Astrocyte of the cerebellum (primary cell): ENCODE measurements at regions not wholly inside any gene's neighbourhood (a gene's known extent, or its start where the extent isn't known, plus 50 kb on each side); places are given as distances from the start of the nearest gene placed in this dataset.

Source experiments
- DNase-seq: peaks from one replicate; pipeline ENCODE4 v3.0.0-alpha.2; 2011; ENCODE audit warnings: low read depth
- H3K4me3 ChIP-seq: 2 replicates; pipeline ENCODE4 v1.5.1; 2011; ENCODE audit warnings: mild to moderate bottlenecking, low read depth, low read length, moderate library complexity
- in situ Hi-C: cut with HindIII; loops from 2 replicates; pipeline ENCODE4 v1.10.0; 2017; ENCODE audit warnings: low sequenced_read_pairs
- TF ChIP-seq, protein P1 (sequence below): IDR thresholded peaks from 2 replicates; pipeline ENCODE4 v1.5.1; 2012; ENCODE audit warnings: low read length, low read depth, moderate library complexity, mild to moderate bottlenecking; ENCODE audit errors: missing control alignments

DNA sequence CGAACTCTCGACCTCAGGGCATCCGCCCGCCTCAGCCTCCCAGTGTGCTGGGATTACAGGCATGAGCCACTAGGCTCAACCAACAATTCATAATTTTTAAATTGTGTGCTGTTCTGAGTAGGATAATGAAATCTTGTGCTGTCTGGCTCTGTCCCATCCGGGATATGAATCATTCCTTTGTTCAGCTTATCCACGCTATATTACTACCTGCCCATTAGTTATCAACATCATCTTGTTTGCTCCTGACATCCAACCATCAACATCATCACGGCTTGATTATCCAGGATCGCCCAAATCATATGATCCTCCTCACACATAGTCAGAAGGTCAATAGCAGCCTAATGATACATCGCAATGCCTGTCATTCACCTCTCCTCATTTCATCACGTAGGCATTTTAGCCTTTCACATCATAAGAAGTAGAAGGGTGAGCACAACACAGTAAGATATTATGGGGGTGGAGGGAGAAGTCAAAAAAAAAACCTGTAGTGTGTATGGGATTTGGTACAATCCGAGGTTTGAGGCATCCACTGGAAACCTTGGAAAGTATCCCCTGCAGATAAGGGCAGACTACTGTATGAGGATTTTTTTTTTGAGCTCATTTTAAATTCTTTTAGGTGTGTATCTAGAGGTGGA lies 77.0 kb upstream of the SIAH1 start:
- H3K4me3 ChIP-seq, result no peak overlapping the region
- DNase-seq, result no peak
- TF ChIP-seq, protein P1, sequence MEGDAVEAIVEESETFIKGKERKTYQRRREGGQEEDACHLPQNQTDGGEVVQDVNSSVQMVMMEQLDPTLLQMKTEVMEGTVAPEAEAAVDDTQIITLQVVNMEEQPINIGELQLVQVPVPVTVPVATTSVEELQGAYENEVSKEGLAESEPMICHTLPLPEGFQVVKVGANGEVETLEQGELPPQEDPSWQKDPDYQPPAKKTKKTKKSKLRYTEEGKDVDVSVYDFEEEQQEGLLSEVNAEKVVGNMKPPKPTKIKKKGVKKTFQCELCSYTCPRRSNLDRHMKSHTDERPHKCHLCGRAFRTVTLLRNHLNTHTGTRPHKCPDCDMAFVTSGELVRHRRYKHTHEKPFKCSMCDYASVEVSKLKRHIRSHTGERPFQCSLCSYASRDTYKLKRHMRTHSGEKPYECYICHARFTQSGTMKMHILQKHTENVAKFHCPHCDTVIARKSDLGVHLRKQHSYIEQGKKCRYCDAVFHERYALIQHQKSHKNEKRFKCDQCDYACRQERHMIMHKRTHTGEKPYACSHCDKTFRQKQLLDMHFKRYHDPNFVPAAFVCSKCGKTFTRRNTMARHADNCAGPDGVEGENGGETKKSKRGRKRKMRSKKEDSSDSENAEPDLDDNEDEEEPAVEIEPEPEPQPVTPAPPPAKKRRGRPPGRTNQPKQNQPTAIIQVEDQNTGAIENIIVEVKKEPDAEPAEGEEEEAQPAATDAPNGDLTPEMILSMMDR, result no peak
- in situ Hi-C loops, result no loop called here

DNA sequence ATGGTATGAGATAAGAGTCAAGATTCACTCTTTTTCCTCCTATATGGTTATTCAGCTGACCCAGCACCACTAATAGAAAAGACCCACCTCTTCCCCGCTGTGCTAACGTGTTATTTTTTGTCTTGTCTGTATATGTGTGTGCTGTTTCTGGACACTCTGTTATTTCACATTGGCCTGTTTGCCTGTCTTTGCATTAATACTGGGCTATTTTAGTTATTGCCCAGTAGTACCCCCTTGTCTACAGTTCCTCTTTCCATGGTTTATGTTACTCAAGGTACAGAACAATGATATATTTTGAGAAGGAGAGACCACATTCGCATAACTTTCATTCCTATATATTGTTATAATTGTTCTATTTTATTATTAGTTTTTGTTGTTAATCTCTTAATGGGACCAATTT lies 74.0 kb upstream of the SIAH1 start:
- TF ChIP-seq, protein P1, result no peak
- no peak for DNase-seq
- no peak overlapping the region for H3K4me3 ChIP-seq
- in situ Hi-C loops, result no loop called here

DNA sequence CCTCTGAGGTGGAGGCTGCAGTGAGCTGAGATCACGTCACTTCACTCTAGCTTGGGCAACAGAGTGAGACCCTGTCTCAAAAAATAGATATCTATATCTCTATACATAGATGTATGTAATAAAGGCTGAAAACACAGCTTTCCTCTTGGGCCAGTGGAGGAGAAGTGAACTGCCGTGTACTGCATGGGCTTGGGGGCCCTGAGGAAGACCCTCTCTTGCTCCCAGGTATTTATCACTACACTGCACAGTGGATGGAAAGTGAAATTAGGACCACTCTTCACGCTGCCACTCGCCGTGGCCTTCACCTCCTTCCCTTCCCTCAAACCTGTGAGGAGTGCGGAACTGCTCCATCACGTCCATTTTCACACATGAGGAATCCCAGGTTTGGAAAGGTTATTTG lies 68.8 kb upstream of the SIAH1 start:
- no peak overlapping the region for H3K4me3 ChIP-seq
- TF ChIP-seq, protein P1, result no peak
- DNase-seq, result no peak
- in situ Hi-C loops, result no loop called here

DNA sequence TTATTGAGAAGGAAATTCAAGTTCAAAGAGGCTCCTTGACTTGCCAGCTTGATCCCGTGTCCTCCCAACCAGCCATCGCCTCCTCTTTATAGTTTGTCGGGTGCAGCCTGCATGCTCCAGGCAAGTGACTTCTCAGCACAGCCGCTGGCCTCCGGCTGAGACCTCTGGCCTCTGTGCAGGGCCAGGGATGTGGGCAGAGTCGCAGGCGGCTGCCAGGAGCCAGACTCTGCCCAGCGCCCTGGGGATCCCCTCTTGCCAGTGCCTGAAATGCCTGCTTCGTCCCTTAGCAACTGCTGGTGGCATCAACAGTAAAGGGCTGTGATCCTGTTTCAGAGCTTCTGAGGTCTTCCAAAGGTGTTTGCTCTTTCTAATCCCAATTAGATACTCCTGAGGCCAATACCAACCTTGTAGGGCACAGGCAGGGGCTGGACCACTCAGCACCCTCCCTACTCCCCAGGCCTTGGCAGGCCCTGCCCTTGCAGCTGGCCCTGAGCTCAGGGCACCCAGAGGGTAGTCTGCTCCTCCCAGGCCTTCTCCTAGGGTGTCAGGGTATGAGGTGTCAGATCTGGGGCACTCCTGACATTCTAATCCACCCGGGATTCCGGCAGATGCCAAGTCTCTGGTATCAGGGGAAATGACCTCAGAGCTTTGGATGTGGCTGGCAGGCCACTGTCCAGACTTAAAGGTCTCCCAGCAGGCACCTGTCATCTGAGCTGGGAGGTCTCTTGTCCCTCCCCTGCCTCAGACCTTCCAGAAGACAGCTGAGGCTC lies 68.0 kb upstream of the SIAH1 start:
- H3K4me3 ChIP-seq, result no peak overlapping the region
- in situ Hi-C loops, result no loop called here
- DNase-seq, result no peak
- TF ChIP-seq, protein P1, result no peak

DNA sequence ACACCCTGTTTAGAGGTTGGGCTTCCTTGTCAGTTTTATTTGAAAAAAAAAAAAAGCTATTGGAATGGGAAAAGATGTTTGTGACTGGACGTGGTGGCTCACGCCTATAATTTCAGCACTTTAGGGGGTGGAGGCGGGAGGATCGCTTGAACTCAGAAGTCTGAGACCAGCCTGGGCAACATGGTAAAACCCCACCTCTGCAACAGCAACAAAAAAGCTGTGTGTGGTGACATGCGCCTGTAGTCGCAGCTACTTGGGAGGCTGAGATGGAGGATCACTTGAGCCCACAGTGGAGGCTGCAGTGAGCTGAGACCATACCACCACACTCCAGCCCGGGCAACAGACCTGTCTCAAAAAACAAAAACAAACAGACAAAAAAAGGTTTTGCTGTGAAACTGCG lies 66.1 kb upstream of the SIAH1 start:
- in situ Hi-C loops, result no loop called here
- no peak overlapping the region for H3K4me3 ChIP-seq
- TF ChIP-seq, protein P1, result no peak
- DNase-seq, result no peak

DNA sequence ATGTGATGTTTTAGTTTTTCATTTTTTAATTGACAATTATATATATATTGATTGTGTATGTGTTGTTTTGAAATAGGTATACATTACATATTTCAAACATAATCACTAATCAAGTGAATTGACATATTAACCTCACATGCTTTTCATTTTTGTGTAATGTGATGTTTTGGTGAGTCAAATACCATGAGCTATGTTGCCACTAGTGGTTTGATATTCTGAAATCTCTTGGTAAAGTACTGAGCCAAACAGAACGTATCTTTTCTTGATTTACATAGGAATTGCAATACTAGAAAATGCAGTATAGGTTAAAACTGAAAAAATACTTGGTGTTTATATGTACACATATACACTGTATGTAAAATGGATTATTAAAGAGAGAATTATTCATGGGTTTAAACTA lies 65.2 kb upstream of the SIAH1 start:
- in situ Hi-C loops, result no loop called here
- no peak for DNase-seq
- H3K4me3 ChIP-seq, result no peak overlapping the region
- TF ChIP-seq, protein P1, result no peak
